BJ (cell line): ENCODE measurements at regions not wholly inside any gene's neighbourhood (a gene's known extent, or its start where the extent isn't known, plus 50 kb on each side); places are given as distances from the start of the nearest gene placed in this dataset.
"Not testable (repeated sequence)": the region's sequence is repeated elsewhere in the genome, so short reads cannot be mapped to it uniquely, and the experiment has no call there.

ENCODE experiments used
- CTCF ChIA-PET: fragments of 350-600 bp; formaldehyde crosslinking; extraction: SDS; loops from one replicate; lab custom pipeline; 2021; ENCODE audit warnings: antibody characterized with exemption, inconsistent platforms; lab: Yijun Ruan, JAX
- POLR2A ChIA-PET: fragments of 300-600 bp; sonication (Branson Sonifier 250); formaldehyde crosslinking; extraction: SDS; loops from one replicate; lab custom pipeline; 2021; ENCODE audit warnings: antibody characterized with exemption; lab: Charles Lee
- DNase-seq: peaks from one replicate; pipeline ENCODE4 v3.0.0-alpha.2; 2011; ENCODE audit warnings: low read depth
- H3K27me3 ChIP-seq: 2 replicates; pipeline ENCODE4 v1.6.0; 2011; ENCODE audit warnings: low read length; ENCODE audit not compliant: control insufficient read depth, insufficient read depth
- H3K36me3 ChIP-seq: 2 replicates; pipeline ENCODE4 v1.5.1; 2011; ENCODE audit warnings: low read length; ENCODE audit not compliant: control insufficient read depth, insufficient read depth
- H3K4me3 ChIP-seq: 2 replicates; pipeline ENCODE4 v1.5.1; 2011; ENCODE audit warnings: low read depth, mild to moderate bottlenecking, control low read depth, low read length
- CTCF ChIP-seq: IDR thresholded peaks from 2 replicates; pipeline ENCODE4 v1.5.1; 2011; ENCODE audit warnings: low read depth, mild to moderate bottlenecking, control low read depth, inconsistent platforms, low read length, moderate library complexity; ENCODE audit not compliant: insufficient read depth

- ChIA-PET POLR2A (no interaction called here), CTCF (no interaction called here)
- no peaks in the 10 kb centered on the region; the same call in 1 of the 2 replicates for H3K27me3 ChIP-seq
- H3K36me3 ChIP-seq: no peaks in the 10 kb centered on the region
- DNase-seq: no peak
- TF ChIP-seq CTCF: no peak
- H3K4me3 ChIP-seq: no peak overlapping the region
Measured at GRCh38 chr11:57057561-57057960, 68.8 kb downstream of the OR5AK2 start.

DNA sequence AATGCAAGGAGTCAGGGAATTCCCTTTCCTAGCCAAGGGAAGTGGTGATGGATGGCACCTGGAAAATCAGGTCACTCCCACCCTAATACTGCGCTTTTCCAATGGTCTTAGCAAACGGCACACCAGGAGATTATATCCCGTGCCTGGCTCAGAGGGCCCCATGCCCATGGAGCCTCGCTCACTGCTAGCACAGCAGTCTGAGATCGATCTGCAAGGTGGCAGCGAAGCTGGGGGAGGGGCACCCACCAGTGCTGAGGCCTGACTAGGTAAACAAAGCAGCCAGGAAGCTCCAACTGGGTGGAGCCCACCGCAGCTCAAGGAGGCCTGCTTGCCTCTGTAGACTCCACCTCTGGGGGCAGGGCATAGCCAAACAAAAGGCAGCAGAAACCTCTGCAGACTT lies 74.2 kb downstream of the OR5AK2 start:
- CTCF ChIA-PET, H3K36me3 ChIP-seq, DNase-seq, POLR2A ChIA-PET, H3K27me3 ChIP-seq, H3K4me3 ChIP-seq: not testable (repeated sequence)

GRCh38 chr11:57069942-57070341 lies 81.2 kb downstream of the OR5AK2 start:
- ChIA-PET POLR2A (no interaction called here), CTCF (interaction anchor here (0.8 kb wide), 1 partner anchor 202 kb away, joined by 3 read pairs; no protein-coding TSS in a partner anchor)
- no peak for TF ChIP-seq CTCF
- Histone ChIP-seq H3K4me3 (no peak overlapping the region), H3K36me3 (no peaks in the 10 kb centered on the region), H3K27me3 (no peaks in the 10 kb centered on the region)
- DNase-seq: no peak

- Histone ChIP-seq H3K27me3 (no peaks in the 10 kb centered on the region), H3K4me3 (no peak overlapping the region), H3K36me3 (no peaks in the 10 kb centered on the region)
- DNase-seq: peak; percentile 14
- no peak for TF ChIP-seq CTCF
- ChIA-PET CTCF (no interaction called here), POLR2A (no interaction called here)
Measured at GRCh38 chr11:57071829-57072228, 83.1 kb downstream of the OR5AK2 start.

DNA sequence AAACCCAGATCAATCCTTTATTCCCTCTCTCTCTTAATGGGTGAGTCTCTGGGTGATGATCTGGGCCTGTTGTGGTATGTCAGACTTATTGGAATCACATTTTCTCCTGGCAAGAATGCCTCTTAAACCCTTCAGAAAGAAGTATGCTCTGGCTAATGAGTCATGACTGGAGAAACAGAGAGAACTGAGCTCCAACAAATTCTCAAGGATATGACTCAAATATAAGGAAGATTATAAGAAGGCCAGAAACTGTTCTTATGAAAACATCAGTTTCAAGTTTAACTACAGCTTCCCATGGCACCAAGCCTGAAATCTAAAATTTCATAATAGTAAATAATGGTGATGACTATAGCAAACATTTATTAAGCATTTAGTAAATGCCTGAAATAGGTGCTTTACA lies 83.9 kb downstream of the OR5AK2 start:
- peak; percentile 91 for DNase-seq
- Histone ChIP-seq H3K27me3 (no peaks in the 10 kb centered on the region), H3K36me3 (no peaks in the 10 kb centered on the region), H3K4me3 (no peak overlapping the region)
- ChIA-PET POLR2A (interaction anchor here (0.6 kb wide), 1 partner anchor 177 kb away, joined by 14 read pairs; no protein-coding TSS in a partner anchor), CTCF (interaction anchor here (0.6 to 0.9 kb wide), 2 partner anchors 176 to 184 kb away, joined by 3 to 5 read pairs; no protein-coding TSS in a partner anchor)
- no peak for TF ChIP-seq CTCF

GRCh38 chr11:57073128-57073527 lies 84.4 kb downstream of the OR5AK2 start:
- POLR2A ChIA-PET: interaction anchor here (0.6 kb wide), 1 partner anchor 177 kb away, joined by 14 read pairs; no protein-coding TSS in a partner anchor
- CTCF ChIA-PET: interaction anchor here (0.6 to 0.9 kb wide), 3 partner anchors 165 to 184 kb away, joined by 3 to 5 read pairs (median 3); no protein-coding TSS in a partner anchor
- no peaks in the 10 kb centered on the region for H3K27me3 ChIP-seq
- H3K4me3 ChIP-seq: no peak overlapping the region
- no peak for DNase-seq
- no peaks in the 10 kb centered on the region for H3K36me3 ChIP-seq
- no peak for TF ChIP-seq CTCF
